ENCODE measurements at regions not wholly inside any gene's neighbourhood (a gene's known extent, or its start where the extent isn't known, plus 50 kb on each side); places are given as distances from the start of the nearest gene placed in this dataset.
A peak's percentile ranks its signal among the peaks of the same experiment; 100 is the strongest.

DNA sequence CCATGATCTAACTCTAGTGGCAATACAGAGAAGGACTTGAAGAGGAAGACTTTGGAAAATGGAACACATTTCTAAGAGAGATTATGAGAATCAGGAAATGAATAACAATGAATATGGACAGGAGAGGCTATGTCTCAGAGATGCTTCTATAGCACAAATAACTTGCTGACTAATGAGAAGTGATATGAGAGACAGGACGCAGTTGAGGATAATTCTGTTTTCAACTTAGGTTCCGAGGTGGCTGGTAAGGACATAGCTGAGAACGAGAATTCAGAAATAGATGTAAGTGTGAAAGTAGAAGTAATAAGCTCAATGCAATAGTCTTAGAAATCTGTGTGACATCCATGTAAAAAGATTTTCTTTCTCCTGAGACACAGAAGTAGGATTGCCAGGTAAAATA, 358.1 kb upstream of the GRAMD2B start:
- no peak overlapping the region for H3K4me3 ChIP-seq (ENCODE audit: control insufficient read depth, low read depth, low read length)
- TF ChIP-seq, protein P1, sequence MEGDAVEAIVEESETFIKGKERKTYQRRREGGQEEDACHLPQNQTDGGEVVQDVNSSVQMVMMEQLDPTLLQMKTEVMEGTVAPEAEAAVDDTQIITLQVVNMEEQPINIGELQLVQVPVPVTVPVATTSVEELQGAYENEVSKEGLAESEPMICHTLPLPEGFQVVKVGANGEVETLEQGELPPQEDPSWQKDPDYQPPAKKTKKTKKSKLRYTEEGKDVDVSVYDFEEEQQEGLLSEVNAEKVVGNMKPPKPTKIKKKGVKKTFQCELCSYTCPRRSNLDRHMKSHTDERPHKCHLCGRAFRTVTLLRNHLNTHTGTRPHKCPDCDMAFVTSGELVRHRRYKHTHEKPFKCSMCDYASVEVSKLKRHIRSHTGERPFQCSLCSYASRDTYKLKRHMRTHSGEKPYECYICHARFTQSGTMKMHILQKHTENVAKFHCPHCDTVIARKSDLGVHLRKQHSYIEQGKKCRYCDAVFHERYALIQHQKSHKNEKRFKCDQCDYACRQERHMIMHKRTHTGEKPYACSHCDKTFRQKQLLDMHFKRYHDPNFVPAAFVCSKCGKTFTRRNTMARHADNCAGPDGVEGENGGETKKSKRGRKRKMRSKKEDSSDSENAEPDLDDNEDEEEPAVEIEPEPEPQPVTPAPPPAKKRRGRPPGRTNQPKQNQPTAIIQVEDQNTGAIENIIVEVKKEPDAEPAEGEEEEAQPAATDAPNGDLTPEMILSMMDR (conservative IDR thresholded peaks at IDR 0.05; ENCODE audit: control insufficient read depth, insufficient read depth, low read depth, low read length), result no peak
- DNase-seq (ENCODE audit: low read depth), result no peak

DNA sequence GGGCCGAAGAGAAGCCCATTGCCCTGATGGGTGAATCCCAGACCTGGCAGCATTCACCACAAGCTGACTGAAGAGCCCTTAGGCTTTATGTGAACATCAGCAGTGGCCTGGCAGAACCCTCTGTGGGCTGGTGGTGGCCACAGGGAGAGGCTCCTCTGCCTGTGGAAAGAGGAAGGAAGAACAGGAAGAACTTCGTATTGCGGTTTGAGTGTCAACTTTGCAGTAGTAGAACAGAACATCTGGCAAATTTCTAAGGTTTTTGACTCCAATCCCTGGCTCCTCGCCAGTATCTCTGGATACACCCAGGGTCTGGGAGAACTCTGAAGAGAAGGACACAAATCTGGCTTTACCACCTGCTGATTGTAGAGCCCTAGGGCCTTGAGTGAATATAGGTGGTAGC, 356.4 kb upstream of the GRAMD2B start:
- H3K4me3 ChIP-seq (ENCODE audit: control insufficient read depth, low read depth, low read length), result no peak overlapping the region
- DNase-seq (ENCODE audit: low read depth), result no peak
- TF ChIP-seq, protein P1 (conservative IDR thresholded peaks at IDR 0.05; ENCODE audit: control insufficient read depth, insufficient read depth, low read depth, low read length), result no peak

DNA sequence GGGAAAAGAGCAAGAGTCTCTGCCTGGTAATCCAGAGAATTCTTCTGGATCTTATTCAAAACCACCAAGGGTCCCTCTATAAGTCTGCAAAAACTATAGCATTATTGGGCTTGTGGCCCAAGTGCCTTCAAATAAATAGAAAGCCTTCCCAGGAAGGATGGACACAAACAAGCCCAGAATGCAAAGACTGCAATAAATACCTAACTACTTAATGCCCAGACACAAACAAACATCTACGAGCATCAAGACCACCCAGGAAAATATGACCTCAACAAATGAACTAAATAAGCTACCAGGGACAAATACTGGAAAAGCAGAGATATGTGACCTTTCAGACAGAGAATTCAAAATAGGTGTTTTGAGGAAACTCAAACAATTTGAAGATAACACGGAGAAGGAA, 355.8 kb upstream of the GRAMD2B start:
- TF ChIP-seq, protein P1 (conservative IDR thresholded peaks at IDR 0.05; ENCODE audit: control insufficient read depth, insufficient read depth, low read depth, low read length), result no peak
- no peak for DNase-seq (ENCODE audit: low read depth)
- H3K4me3 ChIP-seq (ENCODE audit: control insufficient read depth, low read depth, low read length), result no peak overlapping the region

DNA sequence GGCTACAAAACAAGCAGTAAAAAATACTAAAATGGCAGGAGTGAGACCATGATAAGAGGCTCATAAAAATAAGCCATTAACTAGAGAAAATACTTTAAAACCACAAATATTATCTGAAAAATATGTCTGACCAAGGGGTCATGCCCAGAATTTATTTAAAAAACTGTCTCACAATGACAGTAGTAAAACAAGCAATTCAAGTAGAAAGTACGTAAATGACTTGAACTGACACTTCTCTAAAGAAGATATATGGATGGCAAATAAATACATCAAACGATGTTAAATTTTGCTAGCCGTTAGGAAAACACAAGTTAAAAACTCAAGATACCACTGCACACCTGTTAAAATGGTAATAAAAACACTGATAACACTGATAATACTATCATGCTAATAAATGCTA, 353.9 kb upstream of the GRAMD2B start:
- DNase-seq (ENCODE audit: low read depth), result no peak
- H3K4me3 ChIP-seq (ENCODE audit: control insufficient read depth, low read depth, low read length), result no peak overlapping the region
- TF ChIP-seq, protein P1 (conservative IDR thresholded peaks at IDR 0.05; ENCODE audit: control insufficient read depth, insufficient read depth, low read depth, low read length), result no peak

DNA sequence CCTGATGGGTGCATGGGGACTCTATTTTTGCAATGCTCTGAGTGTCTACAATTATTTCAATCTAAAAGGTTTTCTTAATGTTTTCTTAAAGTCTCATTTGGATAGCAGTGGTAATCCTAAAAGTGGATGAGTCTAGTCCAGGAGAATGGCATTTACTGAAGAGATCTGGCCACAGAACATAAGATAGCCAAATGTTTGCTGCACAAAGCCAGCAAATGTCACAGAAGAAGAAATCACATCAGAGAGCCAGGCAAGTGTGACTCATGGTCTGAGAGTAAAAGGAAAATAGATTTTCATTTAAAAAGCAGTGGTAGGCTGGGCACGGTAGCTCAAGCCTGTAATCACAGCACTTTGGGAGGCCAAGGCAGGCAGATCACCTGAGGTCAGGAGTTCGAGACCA, 352.7 kb upstream of the GRAMD2B start:
- no peak overlapping the region for H3K4me3 ChIP-seq (ENCODE audit: control insufficient read depth, low read depth, low read length)
- DNase-seq (ENCODE audit: low read depth), result peak; percentile 21
- TF ChIP-seq, protein P1 (conservative IDR thresholded peaks at IDR 0.05; ENCODE audit: control insufficient read depth, insufficient read depth, low read depth, low read length), result no peak

DNA sequence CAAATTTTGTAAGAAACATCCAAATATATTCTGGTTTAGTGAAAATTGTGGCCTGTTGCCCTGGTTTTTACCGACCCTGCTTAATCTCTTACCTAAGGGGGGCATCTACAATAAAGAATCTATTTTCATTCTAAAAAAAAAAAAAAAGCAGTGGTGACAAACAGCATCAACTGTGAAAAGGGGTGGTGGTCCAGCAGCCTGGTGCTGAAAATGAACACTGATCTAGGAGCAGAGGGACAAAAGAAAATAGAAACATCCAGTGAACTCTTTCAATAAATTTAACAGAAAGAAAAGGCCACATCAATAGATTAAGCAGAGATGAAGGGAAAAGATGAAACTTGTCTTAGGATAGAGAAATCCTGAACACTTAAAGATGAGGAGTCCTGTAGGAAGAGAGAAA, 348.7 kb upstream of the GRAMD2B start:
- H3K4me3 ChIP-seq (ENCODE audit: control insufficient read depth, low read depth, low read length), result no peak overlapping the region
- TF ChIP-seq, protein P1 (conservative IDR thresholded peaks at IDR 0.05; ENCODE audit: control insufficient read depth, insufficient read depth, low read depth, low read length), result no peak
- no peak for DNase-seq (ENCODE audit: low read depth)

DNA sequence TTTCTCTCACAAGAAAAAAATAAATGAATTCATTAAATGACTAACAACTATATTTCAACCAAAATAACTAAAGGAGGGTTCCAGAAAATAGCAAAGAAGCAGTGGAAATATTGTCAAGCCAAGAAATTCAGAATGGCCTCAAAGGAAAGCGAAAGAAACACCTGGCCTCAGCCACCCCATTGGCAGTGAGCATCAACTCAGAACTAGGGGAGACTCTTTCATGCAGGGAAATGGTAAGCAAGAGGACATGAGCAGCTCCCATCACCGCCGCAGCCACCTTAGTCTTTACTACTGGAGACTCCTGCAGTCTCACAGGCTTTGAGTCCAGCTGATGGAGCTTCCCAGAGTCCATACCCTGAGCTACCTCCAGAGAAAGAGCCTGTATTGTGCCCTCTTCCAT, 343.9 kb upstream of the GRAMD2B start:
- TF ChIP-seq, protein P1 (conservative IDR thresholded peaks at IDR 0.05; ENCODE audit: control insufficient read depth, insufficient read depth, low read depth, low read length), result no peak
- no peak overlapping the region for H3K4me3 ChIP-seq (ENCODE audit: control insufficient read depth, low read depth, low read length)
- no peak for DNase-seq (ENCODE audit: low read depth)

Measured in fibroblast of mammary gland (primary cell).